D721Med (cell line): ENCODE measurements at regions not wholly inside any gene's neighbourhood (a gene's known extent, or its start where the extent isn't known, plus 50 kb on each side); places are given as distances from the start of the nearest gene placed in this dataset.

ENCODE experiments used
- DNase-seq: peaks from one replicate; pipeline ENCODE4 v3.0.0; 2011; ENCODE audit warnings: low spot score; ENCODE audit not compliant: insufficient read length
- FAIRE-seq: peaks from 2 replicates; lab custom pipeline; 2011; peaks lifted over from hg19 to GRCh38; lab: Jason Lieb, UNC
- CTCF ChIP-seq: IDR thresholded peaks from 2 replicates; pipeline ENCODE4 v1.5.1; 2012; ENCODE audit warnings: mild to moderate bottlenecking, control low read depth; ENCODE audit not compliant: insufficient read depth; ENCODE audit errors: missing control alignments

- no peak for TF ChIP-seq CTCF
- no peak for DNase-seq
- FAIRE-seq: no peak
Measured at GRCh38 chr6:71642120-71642519, 244.2 kb upstream of the RIMS1 start.

- no peak for FAIRE-seq
- no peak for TF ChIP-seq CTCF
- no peak for DNase-seq
Measured at GRCh38 chr6:71642793-71643192, 243.6 kb upstream of the RIMS1 start.

GRCh38 chr6:71645299-71645698 is 241.1 kb upstream of the RIMS1 start:
- DNase-seq (no peak), FAIRE-seq (no peak)
- no peak for TF ChIP-seq CTCF

- DNase-seq (no peak), FAIRE-seq (no peak)
- TF ChIP-seq CTCF: no peak
Measured at GRCh38 chr6:71649915-71650314, 236.4 kb upstream of the RIMS1 start.

- no peak for TF ChIP-seq CTCF
- DNase-seq (no peak), FAIRE-seq (no peak)
Measured at GRCh38 chr6:71651636-71652035, 234.7 kb upstream of the RIMS1 start.

- TF ChIP-seq CTCF: no peak
- FAIRE-seq: no peak
- DNase-seq: no peak
Measured at GRCh38 chr6:71656121-71656520, 230.2 kb upstream of the RIMS1 start.

- no peak for TF ChIP-seq CTCF
- no peak for FAIRE-seq
- DNase-seq: no peak
Measured at GRCh38 chr6:71665931-71666330, 220.4 kb upstream of the RIMS1 start.
